ENCODE measurements at regions not wholly inside any gene's neighbourhood (a gene's known extent, or its start where the extent isn't known, plus 50 kb on each side); places are given as distances from the start of the nearest gene placed in this dataset.
"Not testable (repeated sequence)": the region's sequence is repeated elsewhere in the genome, so short reads cannot be mapped to it uniquely, and the experiment has no call there.

- H3K36me3 ChIP-seq (replicated peaks in 1 of 2; ENCODE audit: control insufficient read depth in 1 of 2, insufficient read depth in 2 of 2, low read length in 1 of 2); H4K20me1 ChIP-seq (ENCODE audit: insufficient read depth); DNase-seq; H3K79me2 ChIP-seq (ENCODE audit: insufficient read depth); H3K4me3 ChIP-seq (ENCODE audit: low read depth in 2 of 2, low read length in 1 of 2); H3K4me1 ChIP-seq (ENCODE audit: control insufficient read depth in 1 of 2, insufficient read depth in 2 of 2, low read depth in 1 of 2, low read length in 1 of 2); H3K4me2 ChIP-seq; H3K27me3 ChIP-seq (ENCODE audit: insufficient read depth); H3K27ac ChIP-seq (ENCODE audit: low read depth in 2 of 2, low read length in 1 of 2); H3F3A ChIP-seq (replicated peaks; ENCODE audit: insufficient read depth); H2AFZ ChIP-seq (ENCODE audit: low read depth); H3K9me2 ChIP-seq; H3K9me3 ChIP-seq; POLR2A ChIA-PET; H3K9ac ChIP-seq: not testable (repeated sequence)
- CTCF ChIA-PET, result interaction anchor here (0.8 to 1.7 kb wide), 6 partner anchors 8 to 156 kb away, joined by 3 to 6 read pairs (median 5); no protein-coding TSS in a partner anchor
- WGBS (ENCODE audit: low lambda C conversion rate), result 70% methylated on average over 11 of the region's 15 CpGs
These were observed 106.0 kb upstream of the PODXL start for GRCh38 chr7:131662301-131662873.

- 87% methylated on average over 3 of the region's 3 CpGs for WGBS (ENCODE audit: low lambda C conversion rate)
- Histone ChIP-seq H3K9me2 (no peaks in the 10 kb centered on the region), H3F3A (replicated peaks; ENCODE audit: insufficient read depth) (peaks cover 12% of the 10 kb centered on the region), H3K27me3 (ENCODE audit: insufficient read depth) (no peaks in the 10 kb centered on the region), H3K9ac (no peak overlapping the region), H3K9me3 (no peaks in the 10 kb centered on the region), H4K20me1 (ENCODE audit: insufficient read depth) (no peaks in the 10 kb centered on the region), H3K4me1 (ENCODE audit: control insufficient read depth in 1 of 2, insufficient read depth in 2 of 2, low read depth in 1 of 2, low read length in 1 of 2) (no peaks in the 10 kb centered on the region; a peak in 1 of 4 replicates), H3K79me2 (ENCODE audit: insufficient read depth) (peaks cover 30% of the 10 kb centered on the region; the same call in 1 of the 2 replicates), H2AFZ (ENCODE audit: low read depth) (peak overlapping the region; percentile 48), H3K4me2 (no peak overlapping the region), H3K36me3 (replicated peaks in 1 of 2; ENCODE audit: control insufficient read depth in 1 of 2, insufficient read depth in 2 of 2, low read length in 1 of 2) (no peaks in the 10 kb centered on the region), H3K27ac (ENCODE audit: low read depth in 2 of 2, low read length in 1 of 2) (no peak overlapping the region), H3K4me3 (ENCODE audit: low read depth in 2 of 2, low read length in 1 of 2) (no peak overlapping the region)
- DNase-seq, result no peak
- TF ChIP-seq FOXJ3 (CRISPR knock-in tag; IDR thresholded peaks at IDR 0.05) (no peak), POLR2AphosphoS5 (IDR thresholded peaks at IDR 0.05; ENCODE audit: low read depth, low read length) (no peak), MEF2A (IDR thresholded peaks at IDR 0.05; ENCODE audit: borderline replicate concordance, low read depth) (no peak), CTCF (IDR thresholded peaks at IDR 0.05) (no peak), MXI1 (IDR thresholded peaks at IDR 0.05; ENCODE audit: low read depth, low read length) (no peak), TEAD4 (IDR thresholded peaks at IDR 0.05; ENCODE audit: borderline replicate concordance, insufficient read depth) (no peak), YY1 (IDR thresholded peaks at IDR 0.05; ENCODE audit: low read depth) (no peak), ELF1 (IDR thresholded peaks at IDR 0.05) (no peak), JUND (IDR thresholded peaks at IDR 0.05) (no peak), NFIC (IDR thresholded peaks at IDR 0.05; ENCODE audit: borderline replicate concordance) (no peak), CHD2 (IDR thresholded peaks at IDR 0.05; ENCODE audit: low read length, partially characterized antibody) (no peak), MAX (IDR thresholded peaks at IDR 0.05; ENCODE audit: low read depth) (no peak), GATA2 (CRISPR knock-in tag; IDR thresholded peaks at IDR 0.05) (no peak), FOSL2 (IDR thresholded peaks at IDR 0.05; ENCODE audit: borderline replicate concordance, low read depth) (no peak), RAD21 (IDR thresholded peaks at IDR 0.05; ENCODE audit: low read length) (no peak), SIN3A (IDR thresholded peaks at IDR 0.05; ENCODE audit: borderline replicate concordance, low read depth, low read length) (no peak), RCOR1 (IDR thresholded peaks at IDR 0.05; ENCODE audit: low read length) (no peak), TAF1 (IDR thresholded peaks at IDR 0.05; ENCODE audit: borderline replicate concordance, low read depth, low read length) (no peak), SMC3 (IDR thresholded peaks at IDR 0.05; ENCODE audit: low read depth, low read length) (no peak)
- TF ChIP-seq, protein P1, sequence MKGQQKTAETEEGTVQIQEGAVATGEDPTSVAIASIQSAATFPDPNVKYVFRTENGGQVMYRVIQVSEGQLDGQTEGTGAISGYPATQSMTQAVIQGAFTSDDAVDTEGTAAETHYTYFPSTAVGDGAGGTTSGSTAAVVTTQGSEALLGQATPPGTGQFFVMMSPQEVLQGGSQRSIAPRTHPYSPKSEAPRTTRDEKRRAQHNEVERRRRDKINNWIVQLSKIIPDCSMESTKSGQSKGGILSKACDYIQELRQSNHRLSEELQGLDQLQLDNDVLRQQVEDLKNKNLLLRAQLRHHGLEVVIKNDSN (IDR thresholded peaks at IDR 0.05; ENCODE audit: borderline replicate concordance, low read depth), result no peak
- ChIA-PET CTCF (interaction anchor here (1.0 to 6.6 kb wide), 8 partner anchors 21 to 676 kb away, joined by 3 to 291 read pairs (median 5); partner anchors contain the start of gene PODXL), POLR2A (no interaction called here)
These were observed 101.5 kb upstream of the PODXL start for GRCh38 chr7:131657881-131658280.

Data from SK-N-SH (cell line).